B cell (primary cell): ENCODE measurements at regions not wholly inside any gene's neighbourhood (a gene's known extent, or its start where the extent isn't known, plus 50 kb on each side); places are given as distances from the start of the nearest gene placed in this dataset.

Experiments used
- ATAC-seq: fragments of 200-7000 bp; cut with Tn5 transposase; one replicate; pipeline ENCODE4 v1.10.0; 2021; ENCODE audit warnings: low read depth, mild to moderate bottlenecking, moderate number of reproducible peaks, moderate library complexity
- CTCF ChIA-PET: fragments of 350-600 bp; sonication (Branson Sonifier 250); formaldehyde crosslinking; loops from one replicate; lab custom pipeline; 2021; ENCODE audit warnings: antibody characterized with exemption, inconsistent platforms; lab: Charles Lee
- POLR2A ChIA-PET: fragments of 350-600 bp; sonication (Branson Sonifier 250); formaldehyde crosslinking; loops from one replicate; lab custom pipeline; 2021; ENCODE audit warnings: antibody characterized with exemption; lab: Charles Lee
- DNase-seq: peaks from one replicate; pipeline ENCODE4 v3.0.0; 2013
- H2AFZ ChIP-seq: 2 replicates; pipeline ENCODE4 v1.6.1; 2012; ENCODE audit warnings: mild to moderate bottlenecking, low read depth, low read length; ENCODE audit not compliant: insufficient read depth, poor library complexity, severe bottlenecking
- H3K27ac ChIP-seq, 2 donors: 1 replicate in 1 of 2; 2 replicates in 1 of 2; pipeline ENCODE4 v1.5.1; 2012 to 2013; ENCODE audit warnings: low read length in 2 of 2, mild to moderate bottlenecking in 2 of 2, moderate library complexity in 1 of 2
- H3K27me3 ChIP-seq, 4 experiments: fragments of 200-600 bp in 1 of 4; sonication (generic) in 1 of 4; replicated peaks in 1 of 4; 1 replicate in 2 of 4; 2 replicates in 2 of 4; pipeline versions ENCODE4 v1.6.1 to v1.7.0; 2013 to 2016; ENCODE audit warnings: low read length in 3 of 4, mild to moderate bottlenecking in 2 of 4, mixed read lengths in 1 of 4, moderate library complexity in 1 of 4; ENCODE audit not compliant: insufficient read depth in 4 of 4, control insufficient read depth in 3 of 4; ENCODE audit errors: control extremely low read depth in 1 of 4
- H3K36me3 ChIP-seq, 2 experiments: replicated peaks in 1 of 2; 1 replicate in 1 of 2; 2 replicates in 1 of 2; pipeline versions ENCODE4 v1.6.1 to v1.7.1; 2013; ENCODE audit warnings: low read length in 1 of 2; ENCODE audit not compliant: insufficient read depth in 2 of 2, control insufficient read depth in 1 of 2; ENCODE audit errors: control extremely low read depth in 1 of 2, extremely low read depth in 1 of 2
- H3K4me1 ChIP-seq, 2 donors: fragments of 200-600 bp in 1 of 2; sonication (generic) in 1 of 2; 1 replicate in 1 of 2; 2 replicates in 1 of 2; pipeline versions ENCODE4 v1.5.1 to v1.6.1; 2013 to 2017; ENCODE audit warnings: low read length in 2 of 2; ENCODE audit not compliant: control insufficient read depth in 2 of 2, insufficient read depth in 2 of 2
- H3K4me2 ChIP-seq: replicated peaks from 2 replicates; pipeline ENCODE3; 2012; ENCODE audit warnings: mild to moderate bottlenecking, low read depth, low read length; ENCODE audit not compliant: poor library complexity, severe bottlenecking
- H3K4me3 ChIP-seq, 5 experiments: fragments of 200-600 bp in 1 of 5; sonication (generic) in 1 of 5; 1 replicate in 3 of 5; 2 replicates in 2 of 5; pipeline versions ENCODE4 v1.5.1 to v1.7.0; 2011 to 2016; ENCODE audit warnings: low read length in 4 of 5, mild to moderate bottlenecking in 4 of 5, low read depth in 2 of 5, control low read depth in 1 of 5, moderate library complexity in 1 of 5; ENCODE audit not compliant: insufficient read depth in 1 of 5; ENCODE audit errors: control extremely low read depth in 1 of 5, extremely low read depth in 1 of 5
- H3K79me2 ChIP-seq: fragments of 200-600 bp; sonication (generic); one replicate; pipeline ENCODE4 v1.6.0; 2016; ENCODE audit warnings: low read length; ENCODE audit not compliant: control insufficient read depth, insufficient read depth
- H3K9ac ChIP-seq: fragments of 200-600 bp; sonication (generic); 2 replicates; pipeline ENCODE4 v1.6.1; 2017; ENCODE audit warnings: mild to moderate bottlenecking, low read length, moderate library complexity
- H3K9me3 ChIP-seq, 3 donors: one replicate each; pipeline versions ENCODE4 v1.6.1 to v1.7.1; 2013; ENCODE audit warnings: low read length in 2 of 3; ENCODE audit not compliant: control insufficient read depth in 2 of 3, insufficient read depth in 1 of 3; ENCODE audit errors: control extremely low read depth in 1 of 3
- H4K20me1 ChIP-seq: 2 replicates; pipeline ENCODE4 v1.6.0; 2012; ENCODE audit warnings: mild to moderate bottlenecking, low read length; ENCODE audit not compliant: insufficient read depth, control insufficient read depth, poor library complexity, severe bottlenecking
- H3K27ac Mint-ChIP-seq: one replicate; pipeline ENCODE4 v1.8.0; 2021; ENCODE audit warnings: mixed read lengths
- H3K27me3 Mint-ChIP-seq: one replicate; pipeline ENCODE4 v1.8.0; 2021; ENCODE audit warnings: mixed read lengths
- H3K4me1 Mint-ChIP-seq: one replicate; pipeline ENCODE4 v1.8.0; 2021; ENCODE audit warnings: mixed read lengths
- H3K4me3 Mint-ChIP-seq: one replicate; pipeline ENCODE4 v1.8.0; 2021; ENCODE audit warnings: mixed read lengths
- H3K9me3 Mint-ChIP-seq: one replicate; pipeline ENCODE4 v1.8.0; 2022; ENCODE audit warnings: mixed read lengths; ENCODE audit not compliant: insufficient read depth
- EZH2 ChIP-seq: IDR thresholded peaks from 2 replicates; pipeline ENCODE4 v1.6.1; 2012; ENCODE audit warnings: borderline replicate concordance, low read depth, mild to moderate bottlenecking, moderate library complexity, low read length; ENCODE audit not compliant: insufficient read depth, poor library complexity, severe bottlenecking
- WGBS: methylation state at CpG from one replicate; pipeline ENCODE4 v1.1.5; 2013; ENCODE audit warnings: missing lambda C conversion rate; ENCODE audit not compliant: insufficient coverage; 5-methylcytosine and 5-hydroxymethylcytosine counted together
- intact Hi-C: fragments of 100-400 bp; cut with micrococcal nuclease; formaldehyde crosslinking; loops from one replicate; pipeline ENCODE4 v1.10.0; 2022
- TF ChIP-seq, protein P1 (sequence below): fragments of 200-600 bp; IDR thresholded peaks from one replicate; pipeline ENCODE4 v1.8.0; 2022; ENCODE audit warnings: antibody characterized with exemption, mild to moderate bottlenecking

DNA sequence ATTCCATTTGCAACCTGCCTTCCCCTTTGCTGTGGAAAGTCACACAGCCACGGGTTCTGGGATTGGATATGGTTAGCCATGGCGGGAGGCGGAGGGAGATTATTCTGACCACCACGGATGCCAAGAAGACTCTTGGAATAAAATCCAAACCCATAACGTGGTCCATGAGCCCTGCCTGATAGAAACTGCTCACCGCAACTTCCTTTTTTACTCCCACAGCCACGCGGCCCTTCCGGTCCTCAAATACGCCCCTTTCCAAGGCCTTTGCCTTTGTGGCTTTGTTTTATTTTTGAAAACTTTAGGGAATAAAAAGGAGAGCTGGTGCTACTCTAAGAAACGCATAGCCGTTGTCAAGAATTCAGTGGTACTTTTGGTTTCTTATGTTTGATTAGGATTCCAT, 602.5 kb upstream of the CDH4 start:
- Mint-ChIP-seq H3K4me3 (no peak overlapping the region), H3K27me3 (no peaks in the 10 kb centered on the region), H3K4me1 (no peaks in the 10 kb centered on the region), H3K9me3 (peaks cover 17% of the 10 kb centered on the region), H3K27ac (no peak overlapping the region)
- no peak overlapping the region for H3K4me3 ChIP-seq
- no peak overlapping the region for H3K4me2 ChIP-seq
- POLR2A ChIA-PET, result no interaction called here
- H2AFZ ChIP-seq, result no peak overlapping the region
- ATAC-seq (no peak), DNase-seq (no peak)
- peaks cover 0 to 13% (median 0%) of the 10 kb centered on the region in 3 donors for H3K9me3 ChIP-seq
- CTCF ChIA-PET, result no interaction called here
- H3K27ac ChIP-seq, result no peak overlapping the region
- H3K79me2 ChIP-seq, result no peaks in the 10 kb centered on the region
- no peaks in the 10 kb centered on the region for H3K27me3 ChIP-seq
- no peaks in the 10 kb centered on the region for H4K20me1 ChIP-seq
- WGBS, result 65% methylated on average over 6 of the region's 12 CpGs
- no peak overlapping the region for H3K9ac ChIP-seq
- intact Hi-C loops, result no loop called here
- H3K4me1 ChIP-seq, result no peaks in the 10 kb centered on the region
- TF ChIP-seq EZH2, result no peak
- TF ChIP-seq, protein P1, sequence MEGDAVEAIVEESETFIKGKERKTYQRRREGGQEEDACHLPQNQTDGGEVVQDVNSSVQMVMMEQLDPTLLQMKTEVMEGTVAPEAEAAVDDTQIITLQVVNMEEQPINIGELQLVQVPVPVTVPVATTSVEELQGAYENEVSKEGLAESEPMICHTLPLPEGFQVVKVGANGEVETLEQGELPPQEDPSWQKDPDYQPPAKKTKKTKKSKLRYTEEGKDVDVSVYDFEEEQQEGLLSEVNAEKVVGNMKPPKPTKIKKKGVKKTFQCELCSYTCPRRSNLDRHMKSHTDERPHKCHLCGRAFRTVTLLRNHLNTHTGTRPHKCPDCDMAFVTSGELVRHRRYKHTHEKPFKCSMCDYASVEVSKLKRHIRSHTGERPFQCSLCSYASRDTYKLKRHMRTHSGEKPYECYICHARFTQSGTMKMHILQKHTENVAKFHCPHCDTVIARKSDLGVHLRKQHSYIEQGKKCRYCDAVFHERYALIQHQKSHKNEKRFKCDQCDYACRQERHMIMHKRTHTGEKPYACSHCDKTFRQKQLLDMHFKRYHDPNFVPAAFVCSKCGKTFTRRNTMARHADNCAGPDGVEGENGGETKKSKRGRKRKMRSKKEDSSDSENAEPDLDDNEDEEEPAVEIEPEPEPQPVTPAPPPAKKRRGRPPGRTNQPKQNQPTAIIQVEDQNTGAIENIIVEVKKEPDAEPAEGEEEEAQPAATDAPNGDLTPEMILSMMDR, result no peak
- H3K36me3 ChIP-seq, result no peaks in the 10 kb centered on the region

DNA sequence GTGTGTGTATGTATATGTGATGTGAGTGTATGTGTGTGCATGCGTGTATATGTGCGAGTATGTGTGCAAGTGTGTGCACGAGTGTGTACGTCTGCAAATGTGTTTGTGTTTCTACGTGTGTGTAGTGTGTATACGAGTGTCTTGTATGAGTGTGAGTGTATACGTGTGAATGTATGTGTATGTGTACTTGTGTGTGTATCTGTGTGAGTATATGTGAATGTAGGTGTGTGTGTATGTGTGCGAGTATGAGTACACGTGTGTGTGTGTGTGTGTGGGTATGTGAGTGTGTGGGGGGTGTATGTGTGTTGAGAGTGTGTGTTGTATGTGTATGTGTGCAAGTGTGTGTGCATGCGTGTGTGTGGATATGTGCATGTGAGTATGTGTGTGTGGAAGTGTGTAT, 602.0 kb upstream of the CDH4 start:
- no peaks in the 10 kb centered on the region for H4K20me1 ChIP-seq
- intact Hi-C loops, result no loop called here
- no peak overlapping the region for H3K4me3 Mint-ChIP-seq

More for the DNA sequence above, 602.0 kb upstream of the CDH4 start:
- POLR2A ChIA-PET, result no interaction called here
- no peaks in the 10 kb centered on the region for H3K36me3 ChIP-seq
- H3K9me3 ChIP-seq, result peaks cover 0 to 13% (median 0%) of the 10 kb centered on the region in 3 donors
- H3K79me2 ChIP-seq, result no peaks in the 10 kb centered on the region
- WGBS, result 94% methylated on average over 10 of the region's 10 CpGs
- TF ChIP-seq, protein P1, result no peak
- TF ChIP-seq EZH2, result no peak
- no peak overlapping the region for H3K27ac Mint-ChIP-seq
- peaks cover 18% of the 10 kb centered on the region for H3K9me3 Mint-ChIP-seq
- CTCF ChIA-PET, result no interaction called here
- no peaks in the 10 kb centered on the region for H3K27me3 ChIP-seq
- ATAC-seq, result no peak
- no peaks in the 10 kb centered on the region for H3K27me3 Mint-ChIP-seq
- no peaks in the 10 kb centered on the region for H3K4me1 ChIP-seq
- H3K4me1 Mint-ChIP-seq, result no peaks in the 10 kb centered on the region
- H3K4me2 ChIP-seq, result no peak overlapping the region
- no peak for DNase-seq
- no peak overlapping the region for H3K9ac ChIP-seq
- no peak overlapping the region for H3K27ac ChIP-seq
- no peak overlapping the region for H2AFZ ChIP-seq
- no peak overlapping the region for H3K4me3 ChIP-seq
